Transverse colon (tissue), 4 donors: ENCODE measurements at regions not wholly inside any gene's neighbourhood (a gene's known extent, or its start where the extent isn't known, plus 50 kb on each side); places are given as distances from the start of the nearest gene placed in this dataset.

Experiments
- DNase-seq: peaks from one replicate; pipeline ENCODE4 v3.0.0-alpha.2; 2019
- H3K27ac ChIP-seq, 4 donors: fragments of 200-600 bp; sonication (generic); 2 replicates each; pipeline ENCODE4 v1.5.1; 2016 to 2018; ENCODE audit warnings: inconsistent platforms in 4 of 4
- H3K27me3 ChIP-seq: fragments of 200-600 bp; sonication (generic); 2 replicates; pipeline ENCODE4 v1.5.1; 2017; ENCODE audit warnings: inconsistent platforms
- H3K36me3 ChIP-seq, 4 donors: fragments of 200-600 bp; sonication (generic); 2 replicates each; pipeline ENCODE4 v1.5.1; 2017 to 2019; ENCODE audit warnings: inconsistent platforms in 4 of 4
- H3K4me1 ChIP-seq, 4 donors: fragments of 200-600 bp; sonication (generic); 2 replicates each; pipeline ENCODE4 v1.5.1; 2017 to 2020; ENCODE audit warnings: inconsistent platforms in 4 of 4
- H3K4me3 ChIP-seq, 4 donors: fragments of 200-600 bp; sonication (generic); 1 replicate in 1 of 4; 2 replicates in 3 of 4; pipeline versions ENCODE4 v1.5.1 to v1.6.1; 2017 to 2019; ENCODE audit warnings: inconsistent platforms in 4 of 4
- H3K9me3 ChIP-seq, 2 donors: fragments of 200-600 bp; sonication (generic); 2 replicates each; pipeline ENCODE4 v1.5.1; 2017 to 2019; ENCODE audit warnings: inconsistent platforms in 2 of 2
- EP300 ChIP-seq: sonication (generic); formaldehyde crosslinking; IDR thresholded peaks from one replicate; pipeline ENCODE4 v1.6.1; 2017; ENCODE audit warnings: antibody characterized with exemption, low read depth
- POLR2A ChIP-seq: fragments of 450-650 bp; IDR thresholded peaks from one replicate; pipeline ENCODE4 v1.6.1; 2016; ENCODE audit warnings: antibody characterized with exemption, mild to moderate bottlenecking, moderate library complexity
- POLR2AphosphoS5 ChIP-seq, 3 donors: sonication (generic); formaldehyde crosslinking; IDR thresholded peaks; one replicate each; pipeline ENCODE4 v1.6.1; 2016; ENCODE audit warnings: antibody characterized with exemption in 3 of 3
- WGBS, 2 donors: methylation state at CpG; one replicate each; pipeline ENCODE4 v1.1.5; 2018; ENCODE audit warnings: low coverage in 1 of 2; 5-methylcytosine and 5-hydroxymethylcytosine counted together
- in situ Hi-C, 4 donors: fragments of 200-750 bp; cut with MboI; loops; one replicate each; pipeline versions ENCODE4 v1.15.0 to v1.15.1; 2017; ENCODE audit warnings: low sequenced_read_pairs in 3 of 4, low pct_ligation_motif_present in 1 of 4, low pct_unique_long_range_greater_than_20kb in 1 of 4
- intact Hi-C: fragments of 100-400 bp; cut with DNase I; formaldehyde crosslinking; loops from one replicate; pipeline ENCODE4 v1.15.1; 2023; ENCODE audit warnings: low total_unique reads
- TF ChIP-seq, protein P1 (sequence below), 5 experiments: fragments of 200-600 bp in 3 of 5; fragments of 450-650 bp in 2 of 5; sonication (generic) in 3 of 5; IDR thresholded peaks; 1 replicate in 2 of 5; 2 replicates in 3 of 5; pipeline ENCODE4 v1.5.1; 2016 to 2017; ENCODE audit warnings: antibody characterized with exemption in 5 of 5, inconsistent platforms in 3 of 5, mild to moderate bottlenecking in 2 of 5, moderate library complexity in 1 of 5

DNA sequence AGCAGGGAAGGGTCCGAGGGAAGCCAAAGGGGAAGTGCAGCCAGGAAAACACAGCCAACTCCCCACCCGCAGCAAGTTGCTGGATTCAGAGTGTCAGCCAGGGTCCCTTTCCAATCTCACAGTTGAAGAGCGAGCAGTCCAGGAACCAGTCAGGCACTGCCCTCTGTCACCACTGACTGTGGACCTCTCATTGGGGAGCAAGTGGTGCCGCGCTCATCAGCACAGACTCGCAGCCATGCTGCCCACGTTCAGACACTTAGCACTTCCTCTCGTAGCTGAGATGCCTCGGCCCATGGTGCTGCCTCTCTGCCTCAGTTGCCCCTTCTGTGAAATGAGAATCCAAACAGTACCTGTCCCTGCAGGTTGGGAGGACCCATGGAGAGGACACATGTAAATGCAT, 123.6 kb upstream of the CHST15 start:
- WGBS, 2 donors: 86% methylated on average over 9 of the region's 9 CpGs; no CpG with 5 or more reads in 1 of the 2 donors
- H3K4me3 ChIP-seq: no peak overlapping the region
- no peaks in the 10 kb centered on the region for H3K9me3 ChIP-seq
- no peak for TF ChIP-seq POLR2AphosphoS5 (IDR thresholded peaks at IDR 0.05)
- no peak for TF ChIP-seq POLR2A
- TF ChIP-seq, protein P1, sequence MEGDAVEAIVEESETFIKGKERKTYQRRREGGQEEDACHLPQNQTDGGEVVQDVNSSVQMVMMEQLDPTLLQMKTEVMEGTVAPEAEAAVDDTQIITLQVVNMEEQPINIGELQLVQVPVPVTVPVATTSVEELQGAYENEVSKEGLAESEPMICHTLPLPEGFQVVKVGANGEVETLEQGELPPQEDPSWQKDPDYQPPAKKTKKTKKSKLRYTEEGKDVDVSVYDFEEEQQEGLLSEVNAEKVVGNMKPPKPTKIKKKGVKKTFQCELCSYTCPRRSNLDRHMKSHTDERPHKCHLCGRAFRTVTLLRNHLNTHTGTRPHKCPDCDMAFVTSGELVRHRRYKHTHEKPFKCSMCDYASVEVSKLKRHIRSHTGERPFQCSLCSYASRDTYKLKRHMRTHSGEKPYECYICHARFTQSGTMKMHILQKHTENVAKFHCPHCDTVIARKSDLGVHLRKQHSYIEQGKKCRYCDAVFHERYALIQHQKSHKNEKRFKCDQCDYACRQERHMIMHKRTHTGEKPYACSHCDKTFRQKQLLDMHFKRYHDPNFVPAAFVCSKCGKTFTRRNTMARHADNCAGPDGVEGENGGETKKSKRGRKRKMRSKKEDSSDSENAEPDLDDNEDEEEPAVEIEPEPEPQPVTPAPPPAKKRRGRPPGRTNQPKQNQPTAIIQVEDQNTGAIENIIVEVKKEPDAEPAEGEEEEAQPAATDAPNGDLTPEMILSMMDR (IDR thresholded peaks at IDR 0.05): no peak
- no peak for TF ChIP-seq EP300
- DNase-seq: no peak
- in situ Hi-C loops: no loop called here
- no peak overlapping the region for H3K27ac ChIP-seq
- no peaks in the 10 kb centered on the region for H3K36me3 ChIP-seq
- peaks cover 0 to 8% (median 0%) of the 10 kb centered on the region in 4 donors for H3K4me1 ChIP-seq
- intact Hi-C loops: no loop called here
- no peaks in the 10 kb centered on the region for H3K27me3 ChIP-seq

DNA sequence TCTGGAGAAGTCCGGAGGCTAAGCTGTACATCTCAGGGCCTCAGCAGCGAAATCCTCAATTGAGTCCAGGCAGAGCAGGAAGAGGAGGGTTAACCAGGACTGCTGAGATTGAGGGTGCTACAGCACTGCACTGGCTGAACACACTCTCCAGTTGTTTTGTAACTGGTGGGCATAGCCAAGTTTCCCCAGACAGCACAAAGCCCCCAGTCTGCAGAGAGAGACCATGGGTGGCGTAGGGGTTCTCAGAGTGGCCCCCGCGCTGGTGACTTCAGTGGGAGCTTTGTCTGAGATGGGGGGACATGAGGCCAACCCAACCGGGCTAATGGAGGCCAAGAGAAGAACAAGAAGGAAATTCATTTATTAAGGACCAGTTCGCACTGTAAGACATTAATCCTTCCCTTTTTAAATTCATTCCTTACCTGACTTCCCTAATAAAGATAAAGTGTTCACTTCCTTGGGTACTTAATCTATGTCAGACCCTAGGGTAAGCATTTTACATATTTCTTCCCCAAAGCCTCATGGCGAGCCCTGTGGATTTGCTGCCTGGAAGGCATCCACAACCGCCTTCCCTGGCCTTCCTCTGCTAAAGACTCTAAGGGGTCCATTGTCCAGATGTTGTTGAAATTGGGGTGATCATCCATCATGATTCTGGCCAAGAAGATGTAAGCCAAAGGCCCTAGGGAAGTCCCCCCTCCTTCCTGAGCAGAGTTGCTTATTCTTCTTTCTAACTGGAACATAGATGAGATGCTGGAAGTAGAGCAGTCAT, 121.4 kb upstream of the CHST15 start:
- no peaks in the 10 kb centered on the region for H3K27me3 ChIP-seq
- 78 to 92% methylated on average over 3 to 9 of the region's 9 CpGs for WGBS, 2 donors
- H3K36me3 ChIP-seq: no peaks in the 10 kb centered on the region
- TF ChIP-seq POLR2A: no peak
- TF ChIP-seq, protein P1 (IDR thresholded peaks at IDR 0.05): no peak
- TF ChIP-seq EP300: no peak
- TF ChIP-seq POLR2AphosphoS5 (IDR thresholded peaks at IDR 0.05): no peak
- no peaks in the 10 kb centered on the region for H3K4me1 ChIP-seq
- DNase-seq: no peak
- no peak overlapping the region for H3K4me3 ChIP-seq
- no peak overlapping the region for H3K27ac ChIP-seq
- intact Hi-C loops: no loop called here
- H3K9me3 ChIP-seq: no peaks in the 10 kb centered on the region
- in situ Hi-C loops: no loop called here

DNA sequence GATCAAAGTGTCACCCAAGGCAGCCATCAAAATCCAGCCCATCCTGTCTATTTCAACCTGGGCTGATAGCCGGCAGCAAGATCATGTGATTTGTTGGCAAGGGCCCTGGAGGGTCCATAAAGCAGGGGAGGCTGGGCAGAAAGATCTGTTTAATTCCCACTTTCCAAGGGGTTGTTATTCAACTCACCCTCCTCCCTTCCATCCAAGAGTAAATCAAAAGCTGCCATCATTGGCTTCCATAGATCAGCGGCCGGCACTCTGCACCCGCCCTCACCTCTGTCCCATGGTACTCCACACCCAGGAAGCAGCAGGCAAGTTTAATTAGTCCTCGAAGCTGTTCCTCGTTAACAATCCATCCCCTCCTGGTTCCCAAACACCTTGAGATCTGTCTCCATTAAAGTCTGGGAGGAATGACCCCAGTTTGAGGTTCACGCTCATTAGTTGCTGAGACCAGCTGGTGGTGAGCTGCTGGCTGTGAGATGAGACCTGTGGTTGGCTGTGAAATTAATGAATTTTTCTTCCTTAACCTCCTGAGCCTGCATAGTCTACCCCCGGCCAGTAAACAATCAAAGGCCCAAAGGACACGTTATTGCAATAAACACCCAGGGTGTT, 120.6 kb upstream of the CHST15 start:
- intact Hi-C loops: no loop called here
- no peak overlapping the region for H3K4me3 ChIP-seq
- no peaks in the 10 kb centered on the region for H3K36me3 ChIP-seq
- H3K4me1 ChIP-seq: no peaks in the 10 kb centered on the region
- H3K27me3 ChIP-seq: no peaks in the 10 kb centered on the region
- no peak for TF ChIP-seq POLR2AphosphoS5 (IDR thresholded peaks at IDR 0.05)
- no peak for TF ChIP-seq POLR2A
- TF ChIP-seq, protein P1 (IDR thresholded peaks at IDR 0.05): no peak
- no peak for TF ChIP-seq EP300
- 63 to 73% methylated on average over 5 to 9 of the region's 9 CpGs for WGBS, 2 donors
- in situ Hi-C loops: no loop called here
- no peak overlapping the region for H3K27ac ChIP-seq
- no peak for DNase-seq
- no peaks in the 10 kb centered on the region for H3K9me3 ChIP-seq

DNA sequence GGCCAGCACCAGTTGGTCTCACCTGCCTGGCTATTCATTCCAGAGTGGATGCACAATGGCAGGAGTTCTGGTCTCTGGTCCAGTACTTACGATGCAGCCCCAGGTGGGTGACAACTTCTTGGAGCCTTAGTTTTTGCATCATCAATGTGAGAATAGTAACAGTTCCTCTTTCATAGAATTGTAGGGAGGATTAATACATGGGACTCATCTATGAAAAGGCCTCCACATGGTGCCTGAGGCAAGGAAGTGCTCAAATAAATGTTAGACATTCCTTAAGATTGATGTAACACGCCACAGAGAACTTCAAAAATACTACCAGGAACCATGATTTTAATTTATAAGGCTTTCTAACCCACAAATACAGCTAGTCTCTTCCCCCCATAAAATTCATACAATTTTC, 120.1 kb upstream of the CHST15 start:
- intact Hi-C loops: no loop called here
- H3K36me3 ChIP-seq: no peaks in the 10 kb centered on the region
- TF ChIP-seq EP300: no peak
- TF ChIP-seq, protein P1 (IDR thresholded peaks at IDR 0.05): no peak
- 89% methylated on average over 2 of the region's 2 CpGs; no CpG with 5 or more reads in 1 of the 2 donors for WGBS, 2 donors
- no peak overlapping the region for H3K4me3 ChIP-seq
- no peaks in the 10 kb centered on the region for H3K9me3 ChIP-seq
- H3K27ac ChIP-seq: no peak overlapping the region
- no peaks in the 10 kb centered on the region for H3K4me1 ChIP-seq
- DNase-seq: no peak
- no peaks in the 10 kb centered on the region for H3K27me3 ChIP-seq
- in situ Hi-C loops: no loop called here
